ENCODE measurements at regions not wholly inside any gene's neighbourhood (a gene's known extent, or its start where the extent isn't known, plus 50 kb on each side); places are given as distances from the start of the nearest gene placed in this dataset.
A peak's percentile ranks its signal among the peaks of the same experiment; 100 is the strongest.

GRCh38 chr3:28905798-28906197 is 375.1 kb upstream of the RBMS3 start:
- no peak for TF ChIP-seq CTCF (IDR thresholded peaks at IDR 0.05)
- ATAC-seq (ENCODE audit: insufficient number of reproducible peaks, low FRiP score, low read depth) = no peak
- no peaks in the 10 kb centered on the region for H3K27me3 ChIP-seq (replicated peaks; ENCODE audit: insufficient read depth)
- no peaks in the 10 kb centered on the region for H3K4me1 ChIP-seq (ENCODE audit: control insufficient read depth in 1 of 2, low read depth in 2 of 2)
- no peaks in the 10 kb centered on the region for H3K9me3 ChIP-seq
- DNase-seq (ENCODE audit: low spot score) = no peak
- no peaks in the 10 kb centered on the region for H3K36me3 ChIP-seq
- H3K27ac ChIP-seq = no peak overlapping the region
- H3K4me3 ChIP-seq = no peak overlapping the region

- Histone ChIP-seq H3K27ac (no peak overlapping the region), H3K4me3 (no peak overlapping the region), H3K4me1 (ENCODE audit: control insufficient read depth in 1 of 2, low read depth in 2 of 2) (no peaks in the 10 kb centered on the region), H3K36me3 (no peaks in the 10 kb centered on the region), H3K9me3 (no peaks in the 10 kb centered on the region), H3K27me3 (replicated peaks; ENCODE audit: insufficient read depth) (no peaks in the 10 kb centered on the region)
- DNase-seq (ENCODE audit: low spot score) (no peak), ATAC-seq (ENCODE audit: insufficient number of reproducible peaks, low FRiP score, low read depth) (no peak)
- TF ChIP-seq CTCF (IDR thresholded peaks at IDR 0.05) = no peak
These were observed 374.1 kb upstream of the RBMS3 start for GRCh38 chr3:28906561-28907310.

DNA sequence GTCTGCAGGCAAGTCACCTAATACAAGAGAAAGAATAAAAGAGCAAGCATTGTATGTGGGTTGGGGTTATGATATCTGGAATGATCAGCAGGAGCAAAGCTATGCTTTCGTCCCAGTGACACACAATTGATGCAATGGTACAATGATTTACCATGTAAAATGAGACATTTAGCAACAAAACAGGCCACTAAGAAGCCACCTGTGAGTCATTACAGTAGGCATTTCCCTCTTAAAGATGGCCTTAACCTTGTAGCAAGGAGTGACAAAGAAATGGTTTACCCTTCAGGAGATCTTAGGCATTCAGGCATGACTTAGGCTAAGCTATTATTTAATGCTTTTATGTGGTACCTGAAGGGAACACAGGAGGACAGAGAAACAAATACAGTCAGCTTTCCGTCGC is 373.3 kb upstream of the RBMS3 start:
- ATAC-seq (ENCODE audit: insufficient number of reproducible peaks, low FRiP score, low read depth) = no peak
- no peaks in the 10 kb centered on the region for H3K4me1 ChIP-seq (ENCODE audit: control insufficient read depth in 1 of 2, low read depth in 2 of 2)
- H3K27ac ChIP-seq = no peak overlapping the region
- H3K36me3 ChIP-seq = no peaks in the 10 kb centered on the region
- H3K9me3 ChIP-seq = no peaks in the 10 kb centered on the region
- TF ChIP-seq CTCF (IDR thresholded peaks at IDR 0.05) = no peak
- no peaks in the 10 kb centered on the region for H3K27me3 ChIP-seq (replicated peaks; ENCODE audit: insufficient read depth)
- DNase-seq (ENCODE audit: low spot score) = no peak
- H3K4me3 ChIP-seq = no peak overlapping the region

GRCh38 chr3:28912120-28912885 is 368.6 kb upstream of the RBMS3 start:
- Histone ChIP-seq H3K27ac (no peak overlapping the region), H3K4me1 (ENCODE audit: control insufficient read depth in 1 of 2, low read depth in 2 of 2) (peaks cover 8 to 23% of the 10 kb centered on the region in 2 donors), H3K4me3 (peak overlapping the region; percentile 44), H3K27me3 (replicated peaks; ENCODE audit: insufficient read depth) (no peaks in the 10 kb centered on the region), H3K9me3 (no peaks in the 10 kb centered on the region), H3K36me3 (no peaks in the 10 kb centered on the region)
- TF ChIP-seq CTCF (IDR thresholded peaks at IDR 0.05) = no peak
- no peak for DNase-seq (ENCODE audit: low spot score)
- no peak for ATAC-seq (ENCODE audit: insufficient number of reproducible peaks, low FRiP score, low read depth)

DNA sequence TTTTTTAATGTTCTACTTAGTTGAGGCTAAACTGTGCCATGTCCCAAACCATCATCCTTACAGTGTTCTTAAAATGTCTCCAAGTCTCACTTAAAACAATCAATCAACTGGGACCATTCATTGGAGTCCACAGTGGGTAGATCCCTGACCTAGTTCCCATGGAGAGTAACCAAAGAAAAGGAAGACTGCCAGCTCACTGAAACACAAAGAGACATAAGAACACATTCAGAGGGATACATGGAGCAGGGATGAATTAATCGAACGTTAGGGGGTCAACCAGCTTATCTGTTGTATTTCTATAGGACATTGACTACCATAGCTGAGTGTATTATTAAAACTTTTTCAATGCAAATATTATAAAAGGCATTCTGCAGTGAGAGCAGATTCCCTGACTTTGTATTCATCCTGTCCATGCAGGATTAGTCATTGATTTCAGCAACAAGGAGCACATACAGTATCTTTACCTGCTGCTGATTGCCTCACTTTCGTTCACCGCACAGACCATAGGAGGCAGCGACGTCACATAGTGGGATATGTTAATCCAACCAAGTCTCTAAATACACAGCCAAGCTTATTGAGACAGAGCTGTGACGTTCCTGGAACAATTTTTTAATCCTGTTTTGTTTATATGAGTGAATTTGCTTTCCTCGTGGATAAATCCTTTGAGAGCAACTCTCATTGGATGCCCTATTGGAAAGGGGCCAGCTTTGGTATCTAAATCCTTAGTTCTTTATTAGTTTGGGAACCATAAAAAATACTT is 364.9 kb upstream of the RBMS3 start:
- no peaks in the 10 kb centered on the region for H3K9me3 ChIP-seq
- H3K27ac ChIP-seq = peak overlapping the region; percentile 63 to 66
- H3K4me3 ChIP-seq = peak overlapping the region; percentile 63
- ATAC-seq (ENCODE audit: insufficient number of reproducible peaks, low FRiP score, low read depth) (no peak), DNase-seq (ENCODE audit: low spot score) (no peak)
- no peak for TF ChIP-seq CTCF (IDR thresholded peaks at IDR 0.05)
- peaks cover 8 to 23% of the 10 kb centered on the region in 2 donors for H3K4me1 ChIP-seq (ENCODE audit: control insufficient read depth in 1 of 2, low read depth in 2 of 2)
- H3K36me3 ChIP-seq = no peaks in the 10 kb centered on the region
- no peaks in the 10 kb centered on the region for H3K27me3 ChIP-seq (replicated peaks; ENCODE audit: insufficient read depth)
